ENCODE measurements at regions not wholly inside any gene's neighbourhood (a gene's known extent, or its start where the extent isn't known, plus 50 kb on each side); places are given as distances from the start of the nearest gene placed in this dataset.
A peak's percentile ranks its signal among the peaks of the same experiment; 100 is the strongest.

DNA sequence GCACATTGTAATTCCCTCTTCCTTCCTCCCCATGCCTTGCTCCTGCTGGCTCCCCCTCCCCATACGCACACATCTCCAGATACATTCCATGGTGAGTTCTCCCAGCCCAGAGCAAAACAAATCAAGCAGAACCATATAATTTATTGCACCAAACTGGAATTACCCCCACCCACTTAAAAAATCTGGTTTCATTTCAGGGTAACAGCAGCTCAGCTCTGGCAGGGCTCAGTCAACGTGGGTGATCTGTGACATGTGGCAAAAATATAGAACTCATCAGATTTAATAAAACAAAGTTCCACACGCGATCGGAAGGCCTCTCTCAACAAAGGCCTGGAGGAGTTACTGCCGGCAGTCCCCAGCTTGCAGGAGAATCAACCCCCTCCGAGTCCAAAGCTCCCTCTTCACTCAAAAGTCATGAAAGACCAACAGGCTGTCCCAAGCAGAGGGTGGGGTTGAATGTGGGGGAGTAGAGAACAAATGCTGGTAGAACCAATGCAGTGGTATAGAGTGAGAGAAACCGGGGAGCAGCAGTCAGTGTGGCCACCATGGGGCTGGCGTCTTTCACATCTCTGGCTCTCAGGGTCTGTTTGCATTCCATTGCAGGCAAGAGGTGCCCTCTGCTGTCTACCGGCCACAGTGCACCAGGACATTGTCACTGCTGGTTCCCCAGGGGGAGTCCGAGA is 323.3 kb upstream of the NT5E start:
- peak in 2 of 3 experiments; percentile 27 to 74 for DNase-seq

DNA sequence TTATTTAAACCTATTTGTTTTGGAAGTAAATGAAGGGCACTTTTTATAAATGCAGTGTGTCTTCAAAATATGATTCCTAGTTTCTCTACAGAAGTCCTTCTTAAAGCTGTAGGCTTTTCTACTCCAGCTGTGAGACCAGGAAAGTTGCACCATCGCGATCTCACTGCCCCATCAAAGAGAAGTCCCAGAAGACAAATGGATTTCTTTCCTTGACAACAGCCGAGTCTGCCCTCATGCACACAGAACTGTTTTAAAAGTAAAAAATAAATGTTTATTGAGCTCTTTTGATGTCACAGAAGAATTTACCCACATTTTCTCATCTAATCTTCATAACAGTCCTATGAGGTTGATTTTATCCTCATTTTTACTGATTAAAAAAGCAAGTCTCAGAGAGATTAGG is 324.4 kb upstream of the NT5E start:
- no peak for DNase-seq

DNA sequence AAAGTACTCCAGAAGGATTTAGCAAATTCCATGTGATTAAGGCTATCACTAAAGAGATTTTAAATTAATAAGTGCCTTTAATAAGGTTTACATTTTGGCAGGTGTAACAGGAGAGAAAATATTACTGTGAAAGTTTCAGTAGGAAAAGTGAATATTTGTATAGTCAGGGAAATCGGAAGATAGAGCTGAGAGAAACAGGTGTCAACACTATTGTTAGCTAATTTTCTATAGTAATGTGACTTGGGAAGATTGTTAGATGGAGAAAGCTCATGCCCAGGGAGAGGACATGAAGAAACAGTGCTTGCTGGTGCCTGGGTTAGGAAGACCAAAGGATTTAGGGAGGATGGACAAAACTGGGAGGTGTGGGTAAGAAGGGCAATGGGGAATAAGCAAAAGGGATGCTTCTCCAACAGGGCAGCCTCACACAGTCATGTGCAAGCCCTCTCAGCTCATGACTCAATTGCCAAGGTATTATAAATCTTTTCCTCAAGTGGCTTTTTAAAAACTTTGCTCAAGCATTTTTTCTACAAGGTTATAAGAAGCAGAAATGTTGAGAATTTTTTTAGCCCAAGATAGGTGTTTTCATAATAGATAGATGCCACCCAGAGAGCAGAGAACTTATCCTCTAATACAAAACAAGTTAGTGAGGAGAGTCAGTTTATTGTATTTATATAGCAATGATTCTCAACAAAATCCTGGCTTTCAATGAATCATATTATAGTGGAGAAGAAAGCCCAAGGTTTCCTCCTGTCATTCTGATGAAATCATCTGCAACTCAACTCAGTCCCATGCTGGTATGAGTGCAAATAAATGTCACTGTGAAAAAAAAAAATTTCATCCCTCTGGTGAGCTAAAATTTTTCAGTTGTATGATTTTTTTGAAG is 325.2 kb upstream of the NT5E start:
- DNase-seq = no peak

DNA sequence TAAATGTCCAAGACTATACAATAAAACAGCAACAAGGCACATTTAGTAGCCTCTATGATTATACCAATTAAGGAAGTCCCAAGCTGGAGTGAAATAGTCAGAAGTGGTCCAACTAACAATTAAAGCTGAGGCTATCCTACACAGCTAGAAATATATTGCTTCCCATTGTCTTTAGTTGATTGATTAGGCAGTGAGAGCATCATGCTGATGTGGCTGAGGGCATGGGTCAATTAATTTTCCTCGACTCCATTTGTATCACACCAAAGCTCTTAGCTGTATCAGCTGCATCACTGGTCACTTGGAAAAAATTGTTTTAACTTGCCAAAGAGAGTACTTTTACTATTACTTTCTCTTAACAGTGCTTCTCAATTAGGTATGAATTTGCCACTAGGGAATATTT is 328.7 kb upstream of the NT5E start:
- no peak for DNase-seq

DNA sequence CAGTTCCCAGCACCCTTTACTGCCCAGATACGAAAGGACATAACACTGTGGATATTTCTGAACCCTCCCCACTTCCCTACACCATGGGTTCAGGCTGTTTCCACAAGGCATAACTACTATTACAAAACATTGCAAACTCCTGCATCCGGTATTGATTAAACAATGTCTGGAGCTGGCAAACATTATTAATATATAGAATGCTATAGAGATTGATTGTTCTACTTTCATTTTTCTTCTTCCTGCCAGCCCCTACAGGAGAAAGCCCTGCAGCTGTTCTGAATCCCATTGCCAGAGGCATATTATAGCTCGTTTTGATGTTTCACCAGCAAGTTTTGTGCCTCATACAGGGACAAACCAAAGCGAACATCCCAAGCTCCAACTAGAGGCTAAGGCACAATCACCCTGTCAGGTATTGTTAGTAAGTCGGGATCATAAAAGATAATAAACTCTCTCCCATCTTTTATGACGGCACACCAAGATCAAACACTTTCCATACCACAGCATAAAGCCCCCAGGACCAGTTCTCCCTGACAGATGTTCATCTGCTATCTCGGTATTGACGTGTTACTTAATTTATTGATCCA is 331.1 kb upstream of the NT5E start:
- DNase-seq = no peak

DNA sequence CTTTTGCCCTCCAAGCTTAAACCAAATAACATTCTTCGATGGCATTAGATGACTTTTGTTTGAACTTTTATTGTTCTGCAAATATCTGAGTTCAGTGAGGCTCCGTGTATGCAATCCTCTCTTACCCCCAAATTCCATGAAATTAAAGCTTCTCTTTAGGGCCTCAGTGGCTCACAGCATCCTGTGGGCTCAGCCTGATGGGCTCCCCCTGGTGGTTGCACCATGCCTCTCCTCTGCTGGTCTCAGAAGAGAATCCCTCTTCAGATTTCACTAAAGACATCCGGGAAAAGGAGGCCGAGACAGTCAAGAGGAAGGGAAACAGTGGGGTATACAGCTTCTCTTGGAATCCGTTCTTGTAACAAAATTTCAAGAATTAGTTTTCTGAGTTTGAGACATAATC is 331.6 kb upstream of the NT5E start:
- no peak for DNase-seq

DNA sequence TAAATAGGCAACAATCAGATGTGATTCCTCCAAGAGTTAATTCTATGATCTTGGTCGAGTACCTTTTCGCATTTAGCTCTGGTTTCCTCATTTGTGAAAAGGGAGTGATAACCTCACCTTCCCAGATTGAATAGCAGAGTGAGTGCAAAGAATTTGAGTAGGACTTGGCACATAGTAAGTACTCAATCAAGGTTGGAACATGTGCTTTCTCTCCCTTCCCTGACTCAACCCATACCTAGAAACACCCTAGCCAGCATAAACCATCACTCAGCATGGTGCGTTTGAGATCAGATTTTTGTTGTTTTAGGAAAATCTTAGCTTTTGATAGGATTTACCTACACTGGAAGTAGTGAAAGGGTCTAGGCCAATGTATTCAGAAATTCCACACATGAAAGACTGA is 333.4 kb upstream of the NT5E start:
- DNase-seq = no peak

DNA sequence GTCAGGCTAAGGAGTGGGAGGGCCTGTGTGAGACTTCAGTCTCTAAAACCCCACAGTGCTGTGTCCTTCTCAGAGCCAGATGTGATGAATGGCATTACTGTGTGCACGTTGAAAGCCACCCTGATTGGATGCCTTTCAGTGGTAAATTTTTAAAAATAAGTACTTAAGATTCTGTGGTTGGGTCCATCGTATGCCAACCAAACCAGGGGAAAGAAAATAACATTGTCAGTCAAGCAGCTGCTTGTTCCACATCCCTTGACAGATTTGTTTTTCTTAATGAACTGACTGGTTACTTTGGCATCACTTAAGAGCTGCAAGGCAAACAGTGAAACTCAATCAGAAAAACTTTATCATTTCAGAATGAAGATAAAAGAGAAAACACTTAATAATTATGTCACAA is 334.0 kb upstream of the NT5E start:
- DNase-seq = no peak

DNA sequence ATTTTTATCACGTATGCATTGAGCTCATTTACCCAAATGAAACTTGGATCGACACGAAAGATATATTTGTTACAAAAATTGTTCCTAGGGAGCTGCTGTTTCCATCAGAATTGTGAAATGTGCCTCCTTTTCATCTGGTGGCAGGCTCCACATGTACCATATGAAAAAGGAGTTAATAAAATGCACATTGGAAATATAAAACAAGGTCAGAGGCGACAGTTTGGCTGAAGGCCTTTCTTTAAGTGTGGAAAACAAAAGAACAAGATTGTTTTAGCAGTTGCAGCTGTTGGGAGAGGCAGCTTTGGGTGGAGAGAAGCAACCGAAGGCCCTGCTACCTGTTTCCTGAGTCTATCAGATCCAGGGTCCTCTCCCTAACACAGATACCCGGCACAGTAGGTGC is 334.5 kb upstream of the NT5E start:
- no peak for DNase-seq

DNA sequence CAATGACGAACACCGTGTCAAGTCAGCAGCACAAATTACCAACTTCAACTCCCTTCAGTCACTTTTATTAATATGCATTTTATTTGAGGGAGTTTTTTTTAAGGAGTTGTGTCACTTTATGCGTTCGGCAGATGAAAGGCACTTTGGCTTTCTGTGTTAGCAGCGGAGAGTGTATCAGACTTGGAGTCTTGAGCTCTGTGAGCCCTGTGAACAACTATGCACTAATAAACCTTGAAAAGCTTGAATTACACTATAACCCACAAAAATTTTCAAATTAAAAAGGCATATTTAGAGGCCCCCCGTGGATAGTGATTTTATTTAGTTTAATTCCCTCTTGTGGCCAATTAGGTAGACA is 335.3 kb upstream of the NT5E start:
- DNase-seq = peak in 1 of 3 experiments; percentile 69

DNA sequence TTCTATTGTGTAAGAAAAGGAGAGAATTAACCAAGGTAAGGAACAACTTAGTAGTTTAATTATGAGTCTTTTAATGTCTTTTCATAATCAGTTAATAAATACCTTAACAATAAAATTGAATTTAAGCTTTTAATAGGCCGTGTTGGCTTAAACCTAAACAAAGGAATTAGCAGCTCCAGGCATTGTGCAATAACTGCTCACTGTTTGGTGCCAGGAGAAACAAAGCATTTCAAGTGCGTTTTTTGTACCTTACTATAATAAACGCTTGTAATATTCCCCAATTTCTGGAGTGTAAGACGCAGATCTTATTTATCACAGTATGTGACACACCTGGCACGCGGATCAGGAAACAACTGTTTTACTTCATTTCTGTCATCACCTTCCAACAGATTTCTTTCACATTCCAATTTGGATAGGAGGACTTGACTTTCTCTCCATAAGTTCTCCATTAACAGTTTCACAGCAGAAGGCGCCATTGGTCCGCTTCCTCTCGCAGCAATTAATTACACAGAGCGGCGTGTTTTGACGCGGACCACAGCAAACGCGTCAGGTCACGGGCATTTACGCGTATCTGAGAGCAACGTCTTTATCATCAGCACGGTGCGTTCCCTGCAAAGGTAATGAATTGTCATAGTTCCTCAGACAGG is 335.8 kb upstream of the NT5E start:
- DNase-seq = peak in 2 of 3 experiments; percentile 76 to 93

DNA sequence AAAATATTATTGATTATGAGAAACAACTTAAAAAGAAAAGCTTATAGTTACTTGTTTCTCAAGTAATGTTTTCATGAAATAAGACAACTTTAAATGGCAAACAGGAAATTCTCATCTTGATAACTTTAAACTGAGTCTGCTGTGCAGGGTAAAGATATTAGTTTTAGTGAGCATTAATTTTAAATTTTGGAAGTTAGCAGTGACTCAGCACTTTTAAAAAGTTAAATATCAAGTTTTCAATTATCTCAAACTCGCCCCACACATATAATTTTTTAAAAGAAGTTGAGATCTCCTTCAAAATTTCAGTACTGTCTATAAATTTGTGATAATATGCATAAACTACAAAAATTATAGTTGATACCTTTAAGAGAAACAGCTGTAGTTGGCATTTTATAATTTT is 337.3 kb upstream of the NT5E start:
- DNase-seq = no peak

DNA sequence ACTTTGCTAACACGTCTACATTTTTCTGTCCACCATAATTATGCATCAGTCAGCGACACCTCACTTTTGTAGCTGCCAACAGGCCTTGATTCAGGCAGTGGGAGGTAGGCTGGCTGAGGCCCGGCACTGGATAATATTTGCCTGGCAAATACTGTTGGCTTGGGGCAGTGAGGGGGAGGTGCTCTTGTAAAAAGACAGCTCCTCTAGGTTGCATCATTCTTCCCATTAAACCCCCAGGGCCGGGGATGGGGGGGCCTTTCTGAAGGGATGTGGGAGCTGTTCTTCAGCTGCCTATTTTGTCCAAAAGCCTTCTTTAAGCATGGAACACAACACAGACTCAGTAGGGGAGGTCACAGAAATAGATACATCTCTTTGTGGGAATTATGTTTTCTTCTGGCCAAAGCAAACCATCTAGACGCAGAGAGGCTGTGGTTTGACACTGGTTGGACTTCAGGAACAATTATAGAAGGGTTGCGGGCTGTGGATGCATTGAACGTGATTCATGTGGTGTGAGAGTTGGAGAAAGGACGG is 338.3 kb upstream of the NT5E start:
- DNase-seq = peak in 2 of 3 experiments; percentile 15 to 61

DNA sequence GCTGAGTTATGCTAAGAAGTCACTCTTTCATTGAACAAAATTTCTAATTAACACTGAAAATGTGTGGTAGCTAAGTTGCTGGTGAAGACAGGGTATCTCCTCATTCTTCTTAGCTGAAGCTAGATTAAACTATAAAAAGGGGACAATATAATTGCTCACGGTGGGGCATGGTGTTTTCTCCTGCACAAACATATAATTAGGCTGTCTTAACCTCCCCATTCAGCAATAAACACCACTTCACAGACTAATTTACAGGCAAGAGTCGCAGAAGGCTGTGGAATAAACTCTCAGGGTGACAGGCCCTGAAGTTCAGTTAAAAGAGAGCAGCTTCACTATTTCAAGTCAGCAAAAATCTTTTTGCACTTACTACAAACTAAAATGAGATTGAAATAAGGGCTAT is 338.9 kb upstream of the NT5E start:
- DNase-seq = peak in 1 of 3 experiments; percentile 66

DNA sequence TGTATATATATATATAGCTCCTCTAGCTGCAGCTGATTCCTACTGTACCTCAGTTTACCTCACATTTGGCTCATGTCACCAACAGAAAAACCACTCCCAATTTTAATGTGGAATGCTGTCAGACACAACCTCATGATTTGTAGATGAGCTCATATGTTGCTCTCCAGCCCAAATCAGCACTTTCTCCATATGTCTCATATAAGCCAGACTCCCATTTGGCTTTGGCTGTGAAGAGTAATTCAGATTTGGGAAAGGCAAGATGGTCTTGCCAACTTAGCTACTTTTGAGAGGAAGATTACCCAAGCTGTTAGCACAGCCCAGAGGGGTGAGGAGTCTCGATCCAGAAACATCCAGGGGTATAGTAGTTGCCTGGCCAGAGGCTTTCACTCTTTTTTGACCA is 342.2 kb upstream of the NT5E start:
- no peak for DNase-seq

DNA sequence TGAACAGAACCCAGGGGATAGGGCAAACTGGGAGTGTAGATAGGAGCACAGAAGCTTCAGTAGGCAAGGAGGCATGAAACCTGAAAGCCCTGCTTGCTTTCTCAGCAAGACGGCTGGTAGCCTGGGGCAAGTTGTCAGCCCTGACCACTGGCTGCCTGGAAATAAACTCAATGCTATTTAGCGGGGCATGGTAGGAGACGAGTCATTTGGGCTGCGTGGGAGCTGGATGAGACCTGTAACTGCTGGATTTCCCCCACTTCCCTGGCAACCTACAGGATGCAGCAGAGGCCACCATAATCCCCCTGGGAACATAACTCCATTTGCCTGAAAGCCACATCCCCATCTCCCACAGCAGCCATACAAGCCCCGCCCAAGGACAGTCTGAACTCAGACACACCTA is 332.6 kb upstream of the TBX18 start:
- DNase-seq = no peak

DNA sequence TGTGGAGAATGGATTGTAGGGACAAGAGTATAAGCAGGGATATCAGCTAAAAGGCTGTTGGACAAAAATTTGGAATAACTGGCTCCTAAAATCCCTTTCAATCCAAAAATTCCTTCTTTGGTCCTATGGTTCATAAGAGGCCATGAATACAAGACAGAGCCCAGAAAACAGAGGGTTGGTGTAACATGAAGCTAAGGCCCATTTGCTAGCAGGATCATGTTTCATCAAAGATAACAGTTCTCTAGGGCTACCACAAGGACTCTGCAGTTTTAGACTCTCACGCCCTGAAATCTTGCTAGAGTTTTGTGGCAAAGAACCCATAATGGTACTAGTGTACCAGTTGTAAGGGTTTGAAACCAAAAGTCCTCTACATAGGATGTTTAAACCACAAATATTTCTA is 327.8 kb upstream of the TBX18 start:
- no peak for DNase-seq

DNA sequence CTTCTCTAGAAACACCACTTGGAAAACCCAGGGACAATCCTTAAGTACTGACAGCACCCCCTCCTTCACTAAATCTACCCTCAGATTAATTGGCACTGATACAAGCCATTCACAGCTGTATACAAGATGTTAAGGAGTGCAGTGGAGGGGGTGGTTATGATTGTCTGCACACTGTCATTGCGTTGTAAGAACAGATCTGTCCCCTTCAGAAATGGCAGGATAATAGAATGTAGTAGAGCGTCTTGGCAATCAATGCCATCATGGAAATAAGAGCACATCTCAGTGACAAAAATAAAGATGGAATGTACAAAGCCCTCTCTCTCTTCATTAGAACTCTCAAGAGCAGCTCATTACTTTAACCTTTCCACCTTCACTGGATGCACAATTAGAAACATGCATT is 324.9 kb upstream of the TBX18 start:
- DNase-seq = no peak

DNA sequence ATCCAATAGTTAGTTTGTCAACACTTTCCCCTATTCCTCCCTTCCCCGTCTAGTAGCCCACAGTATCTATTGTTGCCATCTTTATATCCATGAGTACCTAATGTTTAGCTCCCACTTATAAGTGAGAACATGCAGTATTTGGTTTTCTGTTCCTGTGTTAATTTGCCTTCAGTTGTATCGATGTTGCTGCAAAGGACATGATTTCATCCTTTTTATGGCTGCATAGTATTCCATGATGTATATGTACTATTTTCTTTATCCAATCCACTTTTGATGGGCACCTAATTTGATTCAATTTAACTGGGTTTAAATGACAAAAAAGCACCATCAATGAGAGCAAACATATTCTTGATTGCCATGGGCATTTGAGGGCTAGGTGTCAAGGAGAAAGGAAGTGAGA is 321.5 kb upstream of the TBX18 start:
- no peak for DNase-seq

DNA sequence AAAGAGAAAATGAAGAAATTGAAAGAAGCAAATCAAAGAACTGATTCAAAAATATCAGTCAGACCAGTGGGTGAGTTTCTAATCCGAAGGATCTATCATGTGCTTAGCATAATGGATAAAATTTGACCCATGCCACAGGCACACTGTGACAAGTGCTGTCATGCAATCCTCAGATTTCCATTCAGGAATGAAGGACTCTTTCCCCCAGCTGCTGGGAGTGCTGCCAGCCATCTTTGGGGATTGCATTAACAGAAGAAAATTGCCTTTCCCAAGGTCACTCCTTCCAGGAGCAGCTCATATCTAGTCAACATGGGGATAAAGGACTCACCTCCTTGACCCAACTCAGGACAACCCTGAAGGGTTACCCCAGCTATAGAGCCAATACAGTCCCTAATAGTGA is 316.7 kb upstream of the TBX18 start:
- no peak for DNase-seq

DNA sequence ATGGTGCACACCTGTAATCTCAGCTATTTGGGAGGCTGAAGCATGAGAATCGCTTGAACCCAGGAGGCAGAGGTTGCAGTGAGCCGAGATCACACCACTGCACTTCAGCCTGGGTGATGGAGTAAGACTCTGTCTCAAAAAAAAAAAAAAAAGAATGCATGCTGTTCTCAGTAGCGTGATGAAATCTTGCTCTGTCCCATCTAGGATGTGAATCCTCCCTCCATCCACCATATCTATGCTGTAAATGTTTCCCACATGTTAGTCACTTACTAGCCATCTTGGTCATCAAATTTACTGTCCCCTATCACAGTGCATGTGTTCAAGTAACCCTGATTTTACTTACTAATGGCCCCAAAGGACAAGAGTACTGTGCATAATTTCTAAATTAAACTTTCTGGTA is 315.4 kb upstream of the TBX18 start:
- DNase-seq = no peak

DNA sequence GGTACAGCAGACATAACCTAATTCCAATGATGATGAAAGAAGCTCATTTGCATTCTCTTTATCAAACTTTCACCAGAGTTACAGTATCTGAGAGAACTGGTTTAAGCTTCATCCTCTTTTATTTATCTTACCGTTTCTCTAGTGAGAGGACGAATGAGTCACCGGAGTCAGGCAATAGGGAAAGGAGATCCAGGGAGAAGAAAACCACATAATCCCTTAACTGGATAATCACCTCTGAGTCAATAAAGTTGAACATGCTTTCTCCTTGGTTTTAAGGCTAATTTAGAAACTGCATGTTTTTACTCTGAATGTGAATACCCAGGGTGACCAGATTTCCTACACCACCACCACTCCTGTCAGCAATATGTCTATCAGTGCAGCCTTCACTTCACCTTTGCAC is 313.7 kb upstream of the TBX18 start:
- DNase-seq = peak in 1 of 3 experiments; percentile 29

DNA sequence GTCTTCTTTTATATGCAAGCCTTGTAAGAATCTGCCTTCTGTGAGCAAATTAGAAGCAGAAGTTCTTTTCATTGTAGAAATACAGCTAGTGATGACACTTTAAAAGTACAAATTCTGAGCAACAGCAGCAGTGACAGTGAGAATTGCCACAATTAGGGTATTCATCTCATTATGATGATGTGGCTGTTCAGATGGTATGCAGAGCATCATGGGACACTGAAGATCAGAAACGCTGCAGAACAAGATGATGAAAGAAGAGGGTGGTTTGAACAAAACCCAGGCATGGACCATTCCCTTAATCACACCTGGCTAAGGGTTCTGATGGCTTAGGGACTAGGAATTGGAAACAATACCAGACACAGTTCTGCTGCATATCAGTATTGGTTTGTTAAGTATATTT is 312.7 kb upstream of the TBX18 start:
- peak in 1 of 3 experiments; percentile 63 for DNase-seq
